GM21737 (cell line): ENCODE measurements at regions not wholly inside any gene's neighbourhood (a gene's known extent, or its start where the extent isn't known, plus 50 kb on each side); places are given as distances from the start of the nearest gene placed in this dataset.

ENCODE experiments used
- ATAC-seq: cut with Tn5 transposase; IDR thresholded peaks from one replicate; pipeline ENCODE4 v1.9.1; 2021; ENCODE audit warnings: mild to moderate bottlenecking, moderate library complexity; ENCODE audit not compliant: unreplicated experiment

DNA sequence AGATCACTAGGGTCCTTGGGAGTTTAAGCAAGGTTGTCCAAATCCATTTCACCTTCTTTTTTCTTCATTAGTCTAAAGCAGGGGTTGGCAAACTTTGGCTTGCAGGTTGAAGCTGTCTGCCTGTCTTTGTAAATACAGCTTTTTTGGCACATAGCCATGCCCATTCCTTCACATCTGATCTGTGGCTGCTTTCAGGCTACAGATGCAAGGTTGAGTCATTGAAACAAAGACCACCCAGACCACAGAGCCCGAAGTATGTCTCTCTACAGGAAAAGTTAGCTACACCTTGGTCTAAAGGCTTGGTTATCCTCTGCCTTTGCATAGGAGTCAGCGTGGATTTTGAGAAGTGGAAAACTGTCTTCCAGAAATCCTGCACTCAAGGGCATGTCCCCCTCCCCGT is 238.1 kb upstream of the STS start:
- ATAC-seq, result no peak

DNA sequence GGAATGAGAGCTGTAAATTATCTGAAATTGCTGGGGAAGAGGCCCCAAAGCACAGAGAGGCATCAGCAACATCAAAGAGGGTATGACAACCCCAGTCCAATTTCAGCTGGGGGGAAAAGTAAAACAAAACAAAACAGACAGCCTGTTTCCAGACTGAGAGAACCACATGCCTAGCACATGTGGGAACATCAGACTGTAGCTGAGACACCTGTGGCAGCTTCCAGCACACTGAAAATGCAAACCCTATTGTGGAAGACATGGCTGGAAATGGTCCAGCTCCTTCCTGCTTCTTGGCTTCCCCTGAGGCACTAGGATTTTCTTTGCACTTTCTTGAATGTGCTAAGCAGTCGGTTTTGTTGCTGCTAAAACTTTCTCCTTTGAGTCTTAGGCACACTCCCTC is 240.9 kb upstream of the STS start:
- no peak for ATAC-seq

DNA sequence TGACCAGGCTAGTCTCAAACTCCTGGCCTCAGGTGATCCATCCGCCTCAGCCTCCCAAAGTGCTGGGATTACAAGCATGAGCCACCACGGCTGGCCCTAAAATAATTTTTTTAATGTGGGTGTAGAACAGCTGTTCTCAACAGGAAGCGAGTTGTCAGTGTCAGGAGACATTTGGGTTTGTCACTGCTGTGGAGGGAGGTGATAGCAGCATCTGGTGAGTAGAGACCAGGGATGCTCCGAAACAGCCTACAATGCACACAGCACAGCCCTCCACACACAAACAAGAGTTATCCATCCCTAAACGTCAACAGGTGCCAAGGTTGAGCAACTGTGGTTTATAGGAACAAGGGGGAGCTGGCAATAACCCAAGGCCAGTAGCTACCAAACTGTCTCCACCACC is 243.4 kb upstream of the STS start:
- ATAC-seq, result no peak

DNA sequence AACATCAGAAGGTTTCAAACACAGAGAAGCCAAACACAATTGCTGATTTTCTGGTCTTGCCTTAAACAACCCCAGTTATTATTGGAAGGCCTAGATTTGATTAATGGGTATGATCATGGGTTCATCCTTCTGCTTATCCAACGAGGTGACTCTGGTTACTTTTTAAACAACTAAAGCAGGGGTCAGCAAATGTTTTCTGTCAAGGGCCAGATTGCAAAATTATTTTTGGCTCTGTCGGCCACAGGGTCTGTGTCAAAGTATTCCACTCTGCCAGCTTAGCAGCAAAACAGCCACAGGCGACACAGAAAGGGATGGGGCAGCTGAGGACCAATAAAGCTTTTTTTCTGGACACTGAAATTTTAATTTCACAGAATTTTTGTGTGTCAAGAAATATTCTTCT is 249.1 kb upstream of the STS start:
- no peak for ATAC-seq

DNA sequence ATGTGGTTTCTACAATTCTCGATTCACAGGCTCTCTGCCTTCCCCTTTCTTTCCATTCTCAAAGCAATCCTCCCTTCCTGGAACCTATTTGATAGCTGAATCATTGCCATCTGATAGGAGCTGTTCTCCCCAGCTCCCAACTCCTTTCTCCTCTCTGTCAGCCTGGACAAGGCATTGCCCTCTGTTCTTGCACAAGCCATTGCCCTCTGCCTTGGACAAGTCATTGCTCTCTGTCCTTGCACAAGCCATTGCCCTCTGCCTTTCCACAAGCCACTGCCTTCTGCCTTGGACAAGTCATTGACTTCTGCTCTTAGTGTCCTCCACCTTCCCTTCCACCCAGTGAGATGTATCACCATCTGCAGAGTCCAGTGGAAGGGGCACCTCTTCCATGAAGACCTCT is 256.1 kb upstream of the STS start:
- ATAC-seq, result no peak

GRCh38 chrX:6890544-6891261 is 256.8 kb upstream of the STS start:
- ATAC-seq, result no peak

DNA sequence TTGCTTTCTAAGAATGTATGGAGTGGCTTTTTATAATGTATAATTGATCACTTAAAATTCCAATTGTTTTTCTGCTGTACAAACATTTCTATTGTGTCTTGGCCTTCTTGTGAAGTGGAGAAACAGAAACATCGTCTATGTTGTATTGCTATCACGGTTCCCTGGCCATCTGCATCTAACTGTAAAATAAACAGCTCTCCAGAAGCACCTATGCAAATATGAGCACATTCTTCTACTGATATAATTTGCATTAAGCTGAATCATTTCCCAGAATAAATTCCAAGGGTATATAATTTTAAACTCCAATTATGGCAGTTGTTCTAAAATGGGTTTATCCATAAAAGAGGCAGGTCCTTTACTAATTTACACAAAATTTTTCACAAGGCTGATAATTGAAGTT is 261.6 kb upstream of the STS start:
- ATAC-seq, result no peak

GRCh38 chrX:6885396-6885795 is 262.1 kb upstream of the STS start:
- ATAC-seq, result no peak

DNA sequence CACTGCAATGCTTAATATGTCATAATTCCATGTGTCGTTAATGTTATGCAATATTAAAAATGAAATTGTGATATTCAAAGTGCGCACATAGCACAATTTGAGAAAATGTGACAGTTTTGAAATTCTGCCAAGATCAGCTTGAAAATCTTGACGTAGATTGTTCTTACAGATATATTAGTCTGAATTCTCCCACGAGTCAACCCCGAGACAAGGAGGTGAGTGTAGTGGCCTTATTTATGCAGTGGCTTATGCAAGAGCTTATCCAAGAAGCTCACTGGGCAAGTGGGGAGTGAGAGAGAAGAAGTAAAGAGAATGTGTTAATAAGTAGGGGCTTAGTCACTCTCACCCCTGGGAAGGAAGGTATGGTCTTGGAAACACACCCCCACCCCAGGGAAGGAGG is 286.1 kb upstream of the STS start:
- no peak for ATAC-seq

DNA sequence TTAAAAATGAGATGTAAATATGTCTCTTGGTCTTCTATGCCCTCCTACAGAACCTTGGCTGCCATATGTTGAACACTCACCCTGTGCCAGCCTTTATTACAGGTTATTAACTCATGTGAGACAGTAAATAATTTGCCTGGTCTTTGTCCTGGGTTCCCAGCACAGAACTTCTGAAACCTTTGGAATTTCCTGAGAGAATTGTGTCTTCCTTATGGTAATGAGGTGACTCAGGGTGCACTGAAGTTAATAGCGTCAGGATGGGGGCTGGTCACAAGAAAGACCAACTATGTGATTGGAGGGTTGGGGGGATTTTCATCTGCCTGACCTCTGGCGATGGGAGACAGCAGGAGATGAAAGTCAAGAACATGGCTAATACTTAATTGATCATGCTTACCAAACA is 289.8 kb upstream of the STS start:
- no peak for ATAC-seq

- ATAC-seq, result no peak
Measured at GRCh38 chrX:6856471-6856870, 291.0 kb upstream of the STS start.

- ATAC-seq, result no peak
Measured at GRCh38 chrX:6852869-6853268, 294.6 kb upstream of the STS start.

DNA sequence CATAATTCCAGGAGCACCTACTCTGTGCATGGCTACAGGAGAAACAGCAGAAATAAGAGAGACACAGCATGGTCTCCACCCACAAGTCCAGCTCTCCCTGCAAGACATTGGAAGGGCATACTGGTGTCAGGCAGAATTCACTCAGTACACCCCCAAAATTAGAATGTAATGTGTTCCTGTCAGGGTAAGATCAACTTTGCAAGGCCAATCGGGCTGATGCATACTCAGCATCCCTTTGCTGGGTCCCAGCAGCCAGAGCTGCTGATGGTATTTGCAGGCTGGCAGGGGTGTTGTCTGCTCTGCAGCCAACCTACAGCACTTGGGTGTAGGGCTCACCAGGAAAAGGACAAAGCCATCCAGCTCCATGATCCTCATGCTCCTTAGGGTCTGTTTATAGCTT is 295.4 kb upstream of the STS start:
- no peak for ATAC-seq

- ATAC-seq, result no peak
Measured at GRCh38 chrX:6851140-6851539, 296.4 kb upstream of the STS start.

DNA sequence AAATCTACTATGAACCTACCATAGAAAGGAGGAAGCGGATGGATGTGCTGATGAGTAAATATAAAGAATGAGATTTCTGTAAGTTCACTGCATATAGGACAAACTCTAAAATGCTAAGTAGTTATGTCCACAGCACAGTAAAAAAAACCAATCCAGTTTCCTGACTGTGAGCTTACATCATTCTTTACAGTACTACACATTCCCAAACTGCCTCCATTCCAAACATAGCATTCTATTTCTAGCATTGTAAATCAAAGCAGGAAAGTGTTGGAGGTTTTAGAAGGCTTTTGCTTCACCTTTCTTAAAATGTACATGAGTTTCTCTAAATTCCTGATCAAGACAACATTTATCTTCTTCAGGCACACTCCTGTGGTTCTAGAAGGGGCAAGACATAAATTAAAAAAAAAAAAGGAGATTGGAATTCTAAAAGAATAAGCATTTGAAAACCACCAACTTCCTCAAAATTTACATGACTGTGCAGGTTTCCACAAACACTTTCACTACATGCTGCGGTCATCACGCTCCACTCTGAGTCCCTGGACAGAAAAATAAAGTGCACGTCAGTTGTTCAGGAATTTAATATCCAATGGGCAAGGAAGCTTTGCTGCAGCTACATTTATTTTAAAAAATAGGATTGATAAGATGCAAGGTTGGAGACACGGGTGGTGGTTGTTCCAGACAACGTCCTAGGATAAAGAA is 297.6 kb upstream of the STS start:
- no peak for ATAC-seq

DNA sequence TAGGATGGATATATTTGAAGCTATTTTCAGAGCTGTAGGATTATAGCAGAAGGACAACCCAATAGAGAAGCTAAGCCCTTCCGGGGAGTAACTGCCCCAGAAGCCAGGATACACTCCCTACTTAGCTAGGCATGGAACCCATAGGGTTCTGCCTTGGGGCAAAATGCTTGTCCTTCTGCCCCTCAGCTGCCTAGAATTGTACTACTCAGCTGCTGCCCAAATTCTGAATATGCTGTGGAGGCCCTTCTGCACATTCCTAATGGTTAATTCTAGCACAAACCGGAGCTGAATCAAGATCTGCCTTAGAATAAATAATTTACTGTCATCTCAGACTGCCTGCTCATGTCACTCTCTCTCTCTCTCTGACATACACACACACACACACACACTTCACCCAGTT is 297.7 kb upstream of the VCX3A start:
- no peak for ATAC-seq

DNA sequence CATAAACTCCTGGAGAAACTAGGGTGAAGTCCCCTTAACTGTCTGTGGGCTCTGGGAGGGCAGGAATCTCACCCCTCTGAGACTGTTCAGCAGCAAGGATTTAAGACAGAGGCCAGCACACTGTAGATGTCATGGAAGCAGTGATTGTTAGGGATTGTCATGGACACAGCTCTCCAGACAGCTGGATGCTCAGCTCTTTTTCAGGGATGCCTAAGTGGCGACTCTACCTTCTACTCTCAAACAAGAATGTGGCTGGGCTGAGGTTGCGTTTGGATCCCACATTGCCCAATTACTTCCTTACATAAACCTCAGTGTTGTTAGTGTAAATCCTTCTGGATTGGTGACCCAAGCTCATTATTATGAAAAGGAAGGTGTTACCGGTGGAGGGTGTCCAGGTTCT is 291.9 kb upstream of the VCX3A start:
- ATAC-seq, result no peak

DNA sequence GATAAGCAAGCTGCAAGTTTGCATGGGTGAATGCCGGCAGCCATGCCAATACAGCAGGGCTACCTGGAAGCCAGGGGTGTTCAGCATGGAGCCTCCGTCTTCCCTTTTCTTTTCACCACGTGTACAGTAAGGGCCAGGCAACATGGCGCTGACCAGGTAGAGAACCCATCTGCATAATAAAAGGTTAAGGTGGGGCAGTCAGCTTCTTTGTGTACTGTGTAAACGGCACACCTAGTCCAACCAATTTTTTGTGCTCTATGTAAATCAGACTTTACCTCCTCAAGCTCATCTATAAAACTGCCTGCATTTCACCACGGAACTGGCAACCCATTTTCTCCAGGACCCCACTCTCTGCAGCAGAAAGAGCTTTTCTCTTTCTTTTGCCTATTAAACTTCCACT is 286.8 kb upstream of the VCX3A start:
- ATAC-seq, result no peak

GRCh38 chrX:6813836-6814370 is 279.0 kb upstream of the VCX3A start:
- no peak for ATAC-seq

GRCh38 chrX:6812087-6812486 is 277.2 kb upstream of the VCX3A start:
- ATAC-seq, result no peak

GRCh38 chrX:6810776-6811175 is 275.9 kb upstream of the VCX3A start:
- ATAC-seq, result no peak

GRCh38 chrX:6803607-6804006 is 268.7 kb upstream of the VCX3A start:
- ATAC-seq, result no peak

- ATAC-seq, result no peak
Measured at GRCh38 chrX:6793000-6793399, 258.1 kb upstream of the VCX3A start.
